ENCODE measurements at regions not wholly inside any gene's neighbourhood (a gene's known extent, or its start where the extent isn't known, plus 50 kb on each side); places are given as distances from the start of the nearest gene placed in this dataset.

- Mint-ChIP-seq H3K9me3 (peaks cover 0 to 17% (median 8%) of the 10 kb centered on the region in 11 donors), H3K4me1 (no peaks in the 10 kb centered on the region), H3K36me3 (no peaks in the 10 kb centered on the region), H3K27ac (no peak overlapping the region), H3K4me3 (no peak overlapping the region), H3K27me3 (no peaks in the 10 kb centered on the region)
- H3K36me3 ChIP-seq (ENCODE audit: control insufficient read depth in 2 of 3, insufficient read depth in 3 of 3, low read length in 3 of 3) = no peaks in the 10 kb centered on the region
- H3K27ac ChIP-seq (ENCODE audit: low read depth, low read length) = no peak overlapping the region
- ATAC-seq (no peak), DNase-seq (no peak)
- no peaks in the 10 kb centered on the region for H3K4me1 ChIP-seq (ENCODE audit: control insufficient read depth in 2 of 2, insufficient read depth in 2 of 2, low read length in 2 of 2)
- H3K9me3 ChIP-seq (ENCODE audit: control insufficient read depth in 2 of 3, low read length in 3 of 3) = no peaks in the 10 kb centered on the region
- H3K27me3 ChIP-seq (ENCODE audit: control insufficient read depth in 2 of 2, insufficient read depth in 2 of 2, low read length in 2 of 2) = no peaks in the 10 kb centered on the region
- CTCF ChIA-PET = no interaction called here
- no peak overlapping the region for H3K4me3 ChIP-seq (ENCODE audit: low read length)
- intact Hi-C loops (cut with micrococcal nuclease) = no loop called here
- POLR2A ChIA-PET = no interaction called here
These were observed 261.9 kb upstream of the CDH10 start for GRCh38 chr5:24906689-24907088.

- Histone ChIP-seq H3K9me3 (ENCODE audit: control insufficient read depth in 2 of 3, low read length in 3 of 3) (no peaks in the 10 kb centered on the region), H3K4me3 (ENCODE audit: low read length) (no peak overlapping the region), H3K27me3 (ENCODE audit: control insufficient read depth in 2 of 2, insufficient read depth in 2 of 2, low read length in 2 of 2) (no peaks in the 10 kb centered on the region), H3K36me3 (ENCODE audit: control insufficient read depth in 2 of 3, insufficient read depth in 3 of 3, low read length in 3 of 3) (no peaks in the 10 kb centered on the region), H3K27ac (ENCODE audit: low read depth, low read length) (no peak overlapping the region), H3K4me1 (ENCODE audit: control insufficient read depth in 2 of 2, insufficient read depth in 2 of 2, low read length in 2 of 2) (no peaks in the 10 kb centered on the region)
- CTCF ChIA-PET = no interaction called here
- Mint-ChIP-seq H3K4me1 (no peaks in the 10 kb centered on the region), H3K27ac (no peak overlapping the region), H3K4me3 (no peak overlapping the region), H3K27me3 (no peaks in the 10 kb centered on the region), H3K9me3 (peaks cover 0 to 17% (median 7%) of the 10 kb centered on the region in 11 donors), H3K36me3 (no peaks in the 10 kb centered on the region)
- ATAC-seq (no peak), DNase-seq (no peak)
- POLR2A ChIA-PET = no interaction called here
- intact Hi-C loops (cut with micrococcal nuclease) = no loop called here
These were observed 260.3 kb upstream of the CDH10 start for GRCh38 chr5:24904981-24905517.

- no peaks in the 10 kb centered on the region for H3K4me1 Mint-ChIP-seq
- POLR2A ChIA-PET = no interaction called here
These were observed 254.4 kb upstream of the CDH10 start for GRCh38 chr5:24899180-24899579.

GRCh38 chr5:24864244-24864643 lies 219.5 kb upstream of the CDH10 start:
- H3K27ac ChIP-seq (ENCODE audit: low read depth, low read length) = no peak overlapping the region
- CTCF ChIA-PET = no interaction called here
- no peaks in the 10 kb centered on the region for H3K4me1 ChIP-seq (ENCODE audit: control insufficient read depth in 2 of 2, insufficient read depth in 2 of 2, low read length in 2 of 2)
- no peaks in the 10 kb centered on the region for H3K27me3 ChIP-seq (ENCODE audit: control insufficient read depth in 2 of 2, insufficient read depth in 2 of 2, low read length in 2 of 2)
- ATAC-seq = no peak
- H3K9me3 Mint-ChIP-seq = peaks cover 0 to 17% (median 7%) of the 10 kb centered on the region in 11 donors
- no peaks in the 10 kb centered on the region for H3K36me3 Mint-ChIP-seq
- no peaks in the 10 kb centered on the region for H3K27me3 Mint-ChIP-seq
- no peak overlapping the region for H3K4me3 Mint-ChIP-seq
- POLR2A ChIA-PET = no interaction called here
- intact Hi-C loops (cut with micrococcal nuclease) = no loop called here
- H3K4me1 Mint-ChIP-seq = no peaks in the 10 kb centered on the region
- no peak for DNase-seq
- no peak overlapping the region for H3K4me3 ChIP-seq (ENCODE audit: low read length)
- no peak overlapping the region for H3K27ac Mint-ChIP-seq
- H3K36me3 ChIP-seq (ENCODE audit: control insufficient read depth in 2 of 3, insufficient read depth in 3 of 3, low read length in 3 of 3) = no peaks in the 10 kb centered on the region
- H3K9me3 ChIP-seq (ENCODE audit: control insufficient read depth in 2 of 3, low read length in 3 of 3) = no peaks in the 10 kb centered on the region

More at GRCh38 chr5:24899180-24899579, 254.4 kb upstream of the CDH10 start:
- H3K9me3 ChIP-seq (ENCODE audit: control insufficient read depth in 2 of 3, low read length in 3 of 3) = no peaks in the 10 kb centered on the region
- peaks cover 0 to 4% (median 0%) of the 10 kb centered on the region in 5 donors for H3K36me3 Mint-ChIP-seq
- H3K27ac ChIP-seq (ENCODE audit: low read depth, low read length) = no peak overlapping the region
- H3K36me3 ChIP-seq (ENCODE audit: control insufficient read depth in 2 of 3, insufficient read depth in 3 of 3, low read length in 3 of 3) = no peaks in the 10 kb centered on the region
- H3K4me1 ChIP-seq (ENCODE audit: control insufficient read depth in 2 of 2, insufficient read depth in 2 of 2, low read length in 2 of 2) = no peaks in the 10 kb centered on the region
- H3K27me3 Mint-ChIP-seq = no peaks in the 10 kb centered on the region
- no peaks in the 10 kb centered on the region for H3K27me3 ChIP-seq (ENCODE audit: control insufficient read depth in 2 of 2, insufficient read depth in 2 of 2, low read length in 2 of 2)
- intact Hi-C loops (cut with micrococcal nuclease) = no loop called here
- CTCF ChIA-PET = no interaction called here
- no peak overlapping the region for H3K27ac Mint-ChIP-seq
- ATAC-seq (no peak), DNase-seq (no peak)
- no peak overlapping the region for H3K4me3 ChIP-seq (ENCODE audit: low read length)
- peaks cover 0 to 17% (median 6%) of the 10 kb centered on the region in 11 donors for H3K9me3 Mint-ChIP-seq
- no peak overlapping the region for H3K4me3 Mint-ChIP-seq

GRCh38 chr5:24862117-24862516 lies 217.3 kb upstream of the CDH10 start:
- DNase-seq (no peak), ATAC-seq (no peak)
- no peak overlapping the region for H3K27ac ChIP-seq (ENCODE audit: low read depth, low read length)
- H3K4me3 ChIP-seq (ENCODE audit: low read length) = no peak overlapping the region
- H3K36me3 Mint-ChIP-seq = no peaks in the 10 kb centered on the region
- no peaks in the 10 kb centered on the region for H3K27me3 ChIP-seq (ENCODE audit: control insufficient read depth in 2 of 2, insufficient read depth in 2 of 2, low read length in 2 of 2)
- CTCF ChIA-PET = no interaction called here
- intact Hi-C loops (cut with micrococcal nuclease) = no loop called here
- H3K4me1 ChIP-seq (ENCODE audit: control insufficient read depth in 2 of 2, insufficient read depth in 2 of 2, low read length in 2 of 2) = no peaks in the 10 kb centered on the region
- H3K27ac Mint-ChIP-seq = no peak overlapping the region
- no peaks in the 10 kb centered on the region for H3K27me3 Mint-ChIP-seq
- POLR2A ChIA-PET = no interaction called here
- peaks cover 0 to 17% (median 4%) of the 10 kb centered on the region in 11 donors for H3K9me3 Mint-ChIP-seq
- no peaks in the 10 kb centered on the region for H3K4me1 Mint-ChIP-seq
- no peak overlapping the region for H3K4me3 Mint-ChIP-seq
- no peaks in the 10 kb centered on the region for H3K36me3 ChIP-seq (ENCODE audit: control insufficient read depth in 2 of 3, insufficient read depth in 3 of 3, low read length in 3 of 3)
- no peaks in the 10 kb centered on the region for H3K9me3 ChIP-seq (ENCODE audit: control insufficient read depth in 2 of 3, low read length in 3 of 3)

- Mint-ChIP-seq H3K27ac (no peak overlapping the region), H3K9me3 (peaks cover 0 to 17% (median 5%) of the 10 kb centered on the region in 11 donors), H3K4me3 (no peak overlapping the region), H3K4me1 (no peaks in the 10 kb centered on the region), H3K27me3 (no peaks in the 10 kb centered on the region), H3K36me3 (no peaks in the 10 kb centered on the region)
- Histone ChIP-seq H3K9me3 (ENCODE audit: control insufficient read depth in 2 of 3, low read length in 3 of 3) (peaks cover 0 to 5% (median 0%) of the 10 kb centered on the region in 3 experiments), H3K27ac (ENCODE audit: low read depth, low read length) (no peak overlapping the region), H3K4me3 (ENCODE audit: low read length) (no peak overlapping the region), H3K27me3 (ENCODE audit: control insufficient read depth in 2 of 2, insufficient read depth in 2 of 2, low read length in 2 of 2) (no peaks in the 10 kb centered on the region), H3K36me3 (ENCODE audit: control insufficient read depth in 2 of 3, insufficient read depth in 3 of 3, low read length in 3 of 3) (no peaks in the 10 kb centered on the region), H3K4me1 (ENCODE audit: control insufficient read depth in 2 of 2, insufficient read depth in 2 of 2, low read length in 2 of 2) (no peaks in the 10 kb centered on the region)
- ChIA-PET CTCF (no interaction called here), POLR2A (no interaction called here)
- intact Hi-C loops (cut with micrococcal nuclease) = no loop called here
- DNase-seq (no peak), ATAC-seq (no peak)
These were observed 210.7 kb upstream of the CDH10 start for GRCh38 chr5:24855485-24855884.

- peaks cover 0 to 5% (median 0%) of the 10 kb centered on the region in 3 experiments for H3K9me3 ChIP-seq (ENCODE audit: control insufficient read depth in 2 of 3, low read length in 3 of 3)
- intact Hi-C loops (cut with micrococcal nuclease) = no loop called here
- no peaks in the 10 kb centered on the region for H3K4me1 ChIP-seq (ENCODE audit: control insufficient read depth in 2 of 2, insufficient read depth in 2 of 2, low read length in 2 of 2)
- no peak overlapping the region for H3K27ac Mint-ChIP-seq
- no peak overlapping the region for H3K4me3 Mint-ChIP-seq
- no peak for DNase-seq
- no peaks in the 10 kb centered on the region for H3K36me3 Mint-ChIP-seq
- ChIA-PET CTCF (interaction anchor here (0.6 kb wide), 1 partner anchor 710 kb away, joined by 4 read pairs; no protein-coding TSS in a partner anchor), POLR2A (no interaction called here)
- ATAC-seq = no peak
- H3K27me3 ChIP-seq (ENCODE audit: control insufficient read depth in 2 of 2, insufficient read depth in 2 of 2, low read length in 2 of 2) = no peaks in the 10 kb centered on the region
- H3K4me1 Mint-ChIP-seq = no peaks in the 10 kb centered on the region
- H3K27me3 Mint-ChIP-seq = no peaks in the 10 kb centered on the region
- no peaks in the 10 kb centered on the region for H3K36me3 ChIP-seq (ENCODE audit: control insufficient read depth in 2 of 3, insufficient read depth in 3 of 3, low read length in 3 of 3)
- H3K4me3 ChIP-seq (ENCODE audit: low read length) = no peak overlapping the region
- H3K9me3 Mint-ChIP-seq = peaks cover 0 to 17% (median 5%) of the 10 kb centered on the region in 11 donors
- H3K27ac ChIP-seq (ENCODE audit: low read depth, low read length) = no peak overlapping the region
These were observed 210.1 kb upstream of the CDH10 start for GRCh38 chr5:24854850-24855249.

Data from naive thymus-derived CD4-positive, alpha-beta T cell (primary cell).